Prostate gland (tissue), 2 donors: ENCODE measurements at regions not wholly inside any gene's neighbourhood (a gene's known extent, or its start where the extent isn't known, plus 50 kb on each side); places are given as distances from the start of the nearest gene placed in this dataset.

ENCODE experiments used
- CTCF ChIP-seq, 4 experiments: fragments of 200-600 bp in 2 of 4; fragments of 450-650 bp in 2 of 4; sonication (generic) in 2 of 4; IDR thresholded peaks; 1 replicate in 3 of 4; 2 replicates in 1 of 4; pipeline ENCODE4 v1.5.1; 2016 to 2019; ENCODE audit warnings: antibody characterized with exemption in 4 of 4, mild to moderate bottlenecking in 2 of 4, moderate library complexity in 2 of 4
- POLR2AphosphoS5 ChIP-seq: sonication (generic); formaldehyde crosslinking; IDR thresholded peaks from one replicate; pipeline ENCODE4 v1.6.1; 2017; ENCODE audit warnings: antibody characterized with exemption

DNA sequence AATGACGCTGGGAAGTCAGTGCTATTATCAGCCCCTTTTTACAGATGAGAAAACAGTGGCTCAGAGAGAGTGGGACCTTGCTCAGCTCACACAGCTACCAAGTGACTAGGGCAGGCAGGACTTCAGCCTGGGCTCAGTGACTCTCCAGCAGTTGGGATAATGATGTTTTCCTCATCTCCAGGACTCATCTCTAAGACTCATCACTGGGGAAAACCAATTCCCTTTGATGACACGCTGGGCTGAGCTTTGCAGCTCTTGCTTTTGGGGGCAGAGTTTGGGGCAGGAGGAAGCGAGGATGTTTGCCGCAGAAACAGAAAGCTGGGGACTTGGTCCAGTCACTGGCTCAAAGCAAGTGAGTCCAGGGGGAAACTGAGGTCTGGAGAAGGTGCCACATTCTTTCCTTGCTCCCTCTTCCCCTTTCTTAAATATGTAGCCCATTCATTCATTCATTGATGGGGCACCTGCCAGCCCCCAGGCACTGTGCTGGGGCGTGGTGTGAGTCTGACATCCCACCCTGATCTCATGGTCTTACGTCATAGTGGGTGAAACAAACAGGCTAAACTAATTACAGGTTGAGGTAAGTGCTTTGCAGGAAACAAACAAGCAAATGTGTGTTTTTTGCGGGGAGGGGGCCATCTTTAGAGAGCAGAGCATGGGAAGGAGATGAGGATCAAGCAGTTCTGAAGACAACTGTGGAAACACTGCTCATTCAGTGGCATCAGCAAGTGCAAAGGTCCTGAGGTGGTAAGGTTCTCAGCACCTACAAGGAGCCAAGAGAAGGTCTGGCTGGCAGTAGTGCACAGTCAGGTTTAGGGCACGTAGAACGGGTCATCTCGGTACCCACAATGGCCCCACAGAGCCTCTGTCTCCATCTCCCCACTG is 74.4 kb upstream of the PMEPA1 start:
- no peak for TF ChIP-seq CTCF (IDR thresholded peaks at IDR 0.05)
- TF ChIP-seq POLR2AphosphoS5 = no peak
